ENCODE measurements at regions not wholly inside any gene's neighbourhood (a gene's known extent, or its start where the extent isn't known, plus 50 kb on each side); places are given as distances from the start of the nearest gene placed in this dataset.

DNA sequence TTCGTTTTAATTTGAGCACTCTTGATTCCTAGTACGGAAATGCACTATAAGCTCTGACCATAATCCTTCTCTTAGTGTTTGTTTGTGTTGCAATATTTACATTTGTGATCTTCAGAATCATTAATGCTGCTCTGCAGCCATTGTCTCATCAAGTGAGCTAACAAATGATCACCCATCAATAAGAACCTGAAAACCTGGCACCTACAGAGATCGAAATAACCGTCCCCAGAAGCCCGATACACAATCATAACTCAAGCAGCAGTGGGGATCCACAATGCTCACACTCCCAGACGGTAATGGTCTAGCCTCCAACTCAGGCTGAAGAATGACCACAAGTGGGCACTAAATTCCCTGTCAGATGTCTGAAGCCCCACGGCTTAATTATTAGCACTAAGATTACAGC lies 156.0 kb upstream of the NFE2L3 start:
- DNase-seq (ENCODE audit: low spot score) = no peak

DNA sequence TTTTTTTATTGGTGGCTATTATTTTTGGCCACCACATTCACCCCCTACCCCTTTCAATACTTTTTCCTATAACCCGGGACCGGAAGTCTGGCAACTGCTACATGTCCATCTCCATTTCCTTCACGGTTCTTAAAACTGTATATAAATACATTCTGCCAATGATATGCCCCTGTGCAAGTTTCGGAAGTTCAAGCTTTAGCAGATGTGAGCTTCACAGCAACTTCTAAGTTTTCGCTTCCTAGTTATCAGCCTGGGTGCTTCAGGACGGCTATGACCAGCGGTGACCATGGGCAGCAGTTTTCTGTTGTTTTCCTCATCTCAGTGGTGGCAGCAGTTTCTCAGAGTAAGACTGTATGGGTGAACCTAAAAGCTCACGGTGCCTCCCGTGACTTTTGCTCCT lies 153.5 kb upstream of the NFE2L3 start:
- DNase-seq (ENCODE audit: low spot score) = no peak

GRCh38 chr7:26000841-26001240 lies 151.2 kb upstream of the NFE2L3 start:
- no peak for DNase-seq (ENCODE audit: low spot score)

DNA sequence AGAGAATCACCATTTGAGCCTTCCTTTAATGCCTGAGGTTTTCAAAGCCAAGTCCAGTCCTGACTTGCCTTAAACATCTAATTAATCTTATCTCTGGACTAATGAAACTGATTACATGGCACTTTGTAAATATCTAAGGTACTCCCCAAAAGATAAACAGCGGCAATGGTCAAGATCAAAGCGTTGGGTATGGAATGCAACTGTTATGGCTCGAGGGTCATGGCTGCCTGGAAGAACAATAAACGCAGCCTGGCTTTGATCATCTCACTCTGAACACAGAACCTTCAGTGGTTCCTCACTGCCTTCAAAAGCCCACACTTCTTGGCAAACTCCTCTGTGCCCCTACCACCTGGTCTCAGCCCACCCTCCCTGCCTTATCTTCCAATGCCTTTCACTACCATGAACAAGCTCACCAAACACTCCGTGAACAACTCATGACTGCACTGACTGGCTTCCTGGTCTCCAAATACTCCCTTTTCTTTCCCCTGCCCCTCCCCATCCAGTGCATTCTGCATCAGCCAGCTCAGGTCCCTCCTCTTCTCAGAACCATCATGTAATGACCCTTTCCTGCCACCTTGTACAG lies 150.2 kb upstream of the NFE2L3 start:
- DNase-seq (ENCODE audit: low spot score) = no peak

GRCh38 chr7:26005683-26006410 lies 146.2 kb upstream of the NFE2L3 start:
- no peak for DNase-seq (ENCODE audit: low spot score)

DNA sequence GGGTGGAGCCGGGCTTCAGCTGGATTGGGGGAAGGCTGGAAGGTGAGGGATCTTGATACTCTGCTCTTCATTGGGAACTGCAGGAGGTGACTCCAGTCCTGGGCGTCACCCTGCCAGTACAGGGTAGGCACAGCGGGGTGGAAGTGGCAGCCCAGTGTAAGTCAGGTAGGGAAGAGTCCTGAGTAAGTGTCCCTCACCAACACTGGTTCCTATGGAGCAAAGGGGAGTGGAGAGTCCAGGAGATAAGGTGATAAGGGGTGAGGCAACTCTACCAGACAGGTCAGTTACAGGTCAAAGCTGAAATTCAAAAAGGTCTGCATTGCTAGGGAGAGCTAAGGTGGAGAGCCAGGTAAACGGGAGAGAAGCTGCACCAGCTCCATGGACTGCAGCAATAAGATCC lies 145.6 kb upstream of the NFE2L3 start:
- no peak for DNase-seq (ENCODE audit: low spot score)

GRCh38 chr7:26007510-26007909 lies 144.5 kb upstream of the NFE2L3 start:
- DNase-seq (ENCODE audit: low spot score) = no peak

DNA sequence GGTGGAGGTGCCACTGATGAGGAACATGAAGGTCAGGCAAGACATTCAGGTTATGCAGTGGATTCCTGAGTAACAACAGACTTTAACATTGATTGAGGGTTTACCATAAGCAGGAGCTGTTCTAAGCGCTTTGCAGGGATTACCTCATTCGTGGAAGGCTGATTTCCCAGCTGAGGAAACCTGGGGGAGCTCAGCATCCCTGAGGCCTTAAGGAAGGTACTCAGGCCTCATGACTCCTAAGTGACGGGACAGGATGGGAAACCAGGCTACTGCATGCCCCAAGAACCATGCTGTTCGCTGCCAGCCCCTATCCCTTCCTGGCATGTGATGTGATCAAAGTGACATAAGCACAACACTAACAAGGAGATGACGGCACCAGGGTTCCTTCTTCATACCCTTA lies 143.6 kb upstream of the NFE2L3 start:
- no peak for DNase-seq (ENCODE audit: low spot score)

- no peak for DNase-seq (ENCODE audit: low spot score)
Measured at GRCh38 chr7:26011039-26011696, 140.8 kb upstream of the NFE2L3 start.

DNA sequence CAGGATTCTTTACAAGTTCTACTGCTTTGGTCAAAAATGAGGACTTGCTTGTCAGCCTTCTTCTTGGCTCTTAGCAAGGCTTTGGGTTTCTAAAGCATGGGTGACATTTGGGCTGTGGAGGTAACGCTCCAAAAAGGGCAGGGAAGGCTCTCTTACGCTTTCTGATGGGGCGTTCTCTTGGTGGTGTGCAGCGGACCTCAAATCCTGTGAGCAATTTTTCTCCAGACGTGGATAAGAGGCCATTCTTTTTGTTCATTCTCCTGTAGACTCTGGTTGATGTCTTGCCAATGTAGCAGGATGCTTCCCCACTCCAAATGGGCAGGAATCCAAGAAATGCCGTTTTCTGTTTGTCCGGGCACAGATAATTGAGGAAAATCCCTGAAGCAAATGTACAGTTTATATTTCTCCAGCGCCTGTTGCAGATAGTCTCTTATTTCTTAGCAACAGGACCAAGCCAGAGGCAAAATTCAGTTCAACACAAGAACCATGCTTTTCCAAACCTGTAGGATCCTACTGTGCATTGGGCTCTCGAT lies 138.4 kb upstream of the NFE2L3 start:
- no peak for DNase-seq (ENCODE audit: low spot score)

DNA sequence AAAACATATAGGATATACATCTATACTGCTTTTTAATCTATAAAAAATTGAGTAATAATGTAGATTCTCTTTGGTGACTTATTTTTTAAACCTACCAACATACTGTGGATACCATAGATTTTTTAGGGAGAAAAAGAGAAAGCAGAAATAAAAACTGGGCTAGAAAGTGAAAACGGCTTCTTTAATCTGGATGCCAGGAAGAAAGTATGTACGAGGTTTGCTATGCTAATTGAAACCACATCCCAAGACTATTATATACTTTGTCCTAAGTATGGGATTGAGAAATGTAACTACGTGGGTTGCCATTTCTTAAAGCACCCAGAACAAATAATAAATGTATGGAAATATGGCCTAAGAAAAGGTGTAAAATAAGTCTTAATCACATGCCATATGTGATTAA lies 129.0 kb upstream of the NFE2L3 start:
- DNase-seq (ENCODE audit: low spot score) = no peak

DNA sequence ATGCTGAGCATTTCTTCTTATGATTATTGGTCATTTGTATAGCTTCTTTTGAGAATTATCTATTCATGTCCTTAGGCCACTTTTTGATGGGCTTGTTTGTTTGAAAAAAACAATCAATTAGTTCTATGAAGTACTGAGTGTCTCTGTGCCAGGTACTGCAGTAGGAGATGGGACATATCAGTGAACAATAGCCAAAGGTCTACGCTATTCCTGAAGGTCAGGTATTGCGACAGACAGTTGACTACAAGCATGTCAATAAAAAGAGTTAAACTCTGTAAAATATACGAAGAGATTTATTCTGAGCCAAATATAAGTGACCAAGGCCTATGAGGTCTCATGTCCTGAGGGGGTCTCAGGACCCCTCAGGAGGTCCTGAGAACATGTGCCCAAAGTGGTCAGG lies 122.1 kb upstream of the NFE2L3 start:
- DNase-seq (ENCODE audit: low spot score) = no peak

DNA sequence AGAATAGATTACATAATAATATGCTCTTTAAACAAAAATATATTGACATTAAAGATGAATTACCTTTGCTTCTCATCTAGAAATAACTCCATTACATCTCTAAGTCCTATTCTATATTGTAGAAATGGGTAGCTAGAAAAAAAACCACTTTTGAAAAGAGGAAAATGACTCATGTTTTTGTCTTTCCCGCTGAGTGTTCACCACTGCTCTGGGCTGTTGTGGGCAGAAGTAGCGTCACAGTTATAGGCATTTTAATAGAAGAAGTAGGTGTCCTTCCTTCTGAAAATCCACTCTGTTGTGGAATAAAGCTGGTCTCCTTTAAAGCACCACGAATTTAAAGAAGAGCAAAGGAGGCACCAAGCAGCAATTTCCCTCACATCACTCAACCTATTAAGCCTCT lies 117.6 kb upstream of the NFE2L3 start:
- peak; percentile 7 for DNase-seq (ENCODE audit: low spot score)

GRCh38 chr7:26035552-26035951 lies 116.4 kb upstream of the NFE2L3 start:
- no peak for DNase-seq (ENCODE audit: low spot score)

- no peak for DNase-seq (ENCODE audit: low spot score)
Measured at GRCh38 chr7:26036092-26036491, 115.9 kb upstream of the NFE2L3 start.

DNA sequence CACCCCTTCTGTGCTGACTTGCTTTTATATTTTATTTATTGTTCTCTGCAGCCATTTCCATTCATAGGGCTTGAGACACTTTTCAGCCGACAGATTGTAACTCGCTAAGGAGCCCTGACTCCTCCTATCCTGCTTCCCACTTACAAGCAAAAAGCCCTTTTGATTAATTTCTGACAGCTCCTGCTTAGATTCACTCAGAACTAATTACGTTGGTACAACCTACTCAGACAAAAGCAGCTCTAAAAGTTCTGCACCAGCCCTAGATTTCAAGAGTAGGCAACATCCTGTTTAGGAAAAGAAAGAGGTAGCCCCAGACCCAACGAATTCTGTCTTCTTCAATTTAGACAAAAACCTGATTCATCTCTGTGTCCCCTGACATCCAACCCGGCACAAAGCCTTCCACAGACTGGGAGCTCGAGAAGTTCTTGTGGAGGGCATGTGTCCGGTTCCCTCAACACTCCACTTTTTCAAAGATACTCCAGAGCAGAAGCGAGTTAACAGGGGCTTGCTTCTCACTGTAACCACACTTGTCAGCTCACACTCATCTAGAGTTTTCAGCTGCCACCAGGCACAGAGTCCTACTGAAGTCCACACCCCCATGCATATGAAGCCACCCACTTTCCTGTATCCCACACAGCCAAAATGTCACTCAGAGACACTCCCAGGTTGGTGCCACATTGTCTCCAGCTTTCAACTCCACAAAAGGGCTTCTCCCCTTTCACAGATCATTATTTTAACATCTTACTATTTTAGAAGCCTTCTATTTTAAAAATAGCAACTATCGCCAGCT lies 113.6 kb upstream of the NFE2L3 start:
- peak; percentile 74 for DNase-seq (ENCODE audit: low spot score)

DNA sequence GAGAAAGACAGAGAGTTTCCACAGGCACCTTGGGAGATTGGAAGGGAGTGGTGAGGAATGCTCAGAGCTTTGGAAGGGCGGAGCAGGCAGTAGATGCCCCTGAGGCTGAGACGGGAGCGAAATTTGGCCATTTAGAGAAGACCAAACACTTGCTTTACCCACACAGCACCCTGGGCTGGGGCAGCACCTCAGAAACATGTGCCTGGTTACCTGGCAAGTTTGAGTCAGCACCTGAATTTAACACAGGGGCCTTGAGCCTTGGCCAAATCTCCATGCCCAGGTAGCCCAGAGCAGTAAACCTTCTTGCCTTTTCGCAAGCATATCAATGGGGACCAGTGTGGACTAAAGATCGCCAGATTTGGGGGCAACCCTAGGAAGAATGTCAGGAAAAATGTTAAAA lies 111.9 kb upstream of the NFE2L3 start:
- DNase-seq (ENCODE audit: low spot score) = no peak

DNA sequence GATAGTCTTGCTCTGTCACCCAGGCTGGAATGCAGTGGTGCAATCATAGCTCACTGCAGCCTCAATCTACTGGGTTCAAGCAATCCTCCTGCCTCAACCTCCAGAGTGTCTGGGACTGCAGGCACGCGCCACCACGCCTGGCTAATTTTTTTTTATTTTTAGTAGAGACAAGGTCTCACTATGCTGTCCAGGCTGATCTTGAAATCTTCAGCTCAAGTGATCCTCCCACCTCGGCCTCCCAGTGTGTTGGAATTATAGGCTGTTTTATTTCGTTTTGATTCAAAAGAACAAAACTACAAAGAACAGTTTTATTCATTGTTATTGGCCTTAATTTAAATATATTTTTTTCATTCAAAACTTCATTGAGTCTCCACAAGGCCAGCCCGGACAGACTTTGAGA lies 109.8 kb upstream of the NFE2L3 start:
- DNase-seq (ENCODE audit: low spot score) = no peak

DNA sequence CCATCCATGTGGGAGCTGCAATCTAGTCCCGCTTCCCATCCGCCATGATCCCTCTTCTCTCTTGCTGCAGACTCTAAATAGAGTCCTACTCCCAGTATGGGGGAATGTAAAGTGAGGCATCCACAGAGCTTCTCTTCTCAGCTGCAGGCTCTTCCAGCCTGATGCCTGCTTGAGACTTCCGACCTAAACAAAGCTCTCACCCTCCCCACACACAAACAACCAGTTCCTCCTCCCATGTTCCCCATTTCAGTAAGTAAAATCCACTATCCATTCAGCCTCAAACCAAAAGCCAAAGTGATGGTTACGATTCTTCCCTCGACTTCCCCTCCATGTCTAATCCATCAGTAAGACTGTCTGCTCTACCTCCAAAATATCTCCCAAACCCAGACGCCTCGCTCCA lies 108.2 kb upstream of the NFE2L3 start:
- DNase-seq (ENCODE audit: low spot score) = no peak

DNA sequence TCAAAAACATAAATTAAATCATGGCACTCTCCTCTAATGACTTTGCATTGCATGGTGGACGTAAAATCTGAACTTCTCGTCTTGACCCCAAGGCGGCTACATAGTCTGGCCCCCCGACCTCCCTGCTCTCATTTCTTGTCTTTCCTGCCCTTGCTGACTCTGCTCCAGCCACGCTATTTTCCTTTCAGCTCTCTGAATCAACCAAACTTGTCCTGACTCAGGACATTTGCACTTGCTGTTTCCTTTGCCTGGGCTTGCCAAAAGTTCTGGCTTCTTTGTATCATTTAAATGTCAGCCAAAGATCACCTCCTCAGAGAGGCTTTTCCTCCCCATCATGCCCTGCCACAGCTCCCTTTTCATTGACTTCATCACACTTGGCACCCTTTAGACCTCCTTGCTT lies 107.7 kb upstream of the NFE2L3 start:
- DNase-seq (ENCODE audit: low spot score) = no peak

DNA sequence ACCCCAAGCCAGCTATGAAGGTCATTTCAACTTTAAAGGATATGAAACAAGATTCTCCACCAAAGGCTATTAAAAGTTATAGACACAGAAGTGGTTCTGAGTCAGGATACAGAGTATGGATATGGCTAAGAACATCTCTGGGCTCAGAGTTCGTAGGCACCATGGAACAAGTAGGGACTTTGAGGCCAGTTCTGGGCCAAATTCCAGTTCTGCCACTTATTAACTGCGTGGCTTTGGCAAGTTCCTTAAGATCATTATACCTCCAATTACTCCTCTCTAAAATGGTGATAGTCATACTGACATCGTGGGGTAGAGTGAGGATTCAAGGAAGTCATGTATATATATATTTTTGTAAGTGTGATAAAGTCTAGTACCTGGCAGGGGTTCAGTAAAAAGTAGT lies 105.8 kb upstream of the NFE2L3 start:
- DNase-seq (ENCODE audit: low spot score) = no peak

- no peak for DNase-seq (ENCODE audit: low spot score)
Measured at GRCh38 chr7:26046878-26047277, 105.1 kb upstream of the NFE2L3 start.

GRCh38 chr7:26048663-26049062 lies 103.3 kb upstream of the NFE2L3 start:
- DNase-seq (ENCODE audit: low spot score) = no peak
